Pancreas (tissue), 10 donors: ENCODE measurements at regions not wholly inside any gene's neighbourhood (a gene's known extent, or its start where the extent isn't known, plus 50 kb on each side); places are given as distances from the start of the nearest gene placed in this dataset.
"Not testable (repeated sequence)": the region's sequence is repeated elsewhere in the genome, so short reads cannot be mapped to it uniquely, and the experiment has no call there.

Source experiments
- ATAC-seq, 4 donors: fragments of 200-7000 bp; cut with Tn5 transposase; one replicate each; pipeline versions ENCODE4 v1.8.0 to v1.9.1; 2020; ENCODE audit warnings: mild to moderate bottlenecking in 4 of 4, moderate library complexity in 4 of 4
- DNase-seq, 6 donors: peaks; one replicate each; pipeline ENCODE4 v3.0.0-alpha.2; 2020
- FAIRE-seq: peaks from 2 replicates; lab custom pipeline; 2012; peaks lifted over from hg19 to GRCh38; lab: Jason Lieb, UNC
- H3K27ac ChIP-seq, 4 donors: fragments of 200-600 bp; sonication (generic); 1 replicate in 3 of 4; 2 replicates in 1 of 4; pipeline versions ENCODE4 v1.5.0 to v1.8.0; 2020
- H3K27me3 ChIP-seq, 4 donors: fragments of 200-600 bp; one replicate each; pipeline ENCODE4 v1.8.0; 2021
- H3K36me3 ChIP-seq, 3 donors: fragments of 200-600 bp; sonication (generic) in 1 of 3; one replicate each; pipeline versions ENCODE4 v1.5.0 to v1.8.0; 2020 to 2021
- H3K4me1 ChIP-seq, 3 donors: fragments of 200-600 bp; one replicate each; pipeline ENCODE4 v1.8.0; 2021
- H3K4me3 ChIP-seq, 4 donors: fragments of 200-600 bp; sonication (generic) in 2 of 4; one replicate each; pipeline versions ENCODE4 v1.5.0 to v1.8.0; 2020 to 2021
- H3K9me3 ChIP-seq, 4 donors: fragments of 200-600 bp; one replicate each; pipeline ENCODE4 v1.8.0; 2021
- WGBS, 2 donors: extraction: QIAGEN DNeasy Blood & Tissue Kit; methylation state at CpG; one replicate each; pipeline ENCODE4 v1.1.7; 2013; 5-methylcytosine and 5-hydroxymethylcytosine counted together
- intact Hi-C, 3 donors: fragments of 100-400 bp; cut with DNase I; formaldehyde crosslinking; loops; one replicate each; pipeline versions ENCODE4 v1.11.1 to v1.14.2; 2022
- TF ChIP-seq, protein P1 (sequence below), 4 donors: fragments of 200-600 bp; sonication (generic) in 3 of 4; IDR thresholded peaks; one replicate each; pipeline versions ENCODE4 v1.5.0 to v1.8.0; 2021; ENCODE audit warnings: antibody characterized with exemption in 4 of 4
- donor health status: healthy with polysubstance abuse.
- donor health status: DM: no; HTN: no; CAD: no; lungs with moderate emphysema.
- donor health status: DM: no; HTN: no; CAD: no.
- donor health status: control.
- donor health status: control.
- donor health status: Bipolar disorder and iron deficiency.
- donor health status: DM: yes; HTN: yes; CAD: no.
- donor health status: DM: no; HTN: no; CAD: no.
- donor health status: DM: no; HTN: no; CAD: no.
- donor health status: DM: yes; HTN: yes; CAD: no.

DNA sequence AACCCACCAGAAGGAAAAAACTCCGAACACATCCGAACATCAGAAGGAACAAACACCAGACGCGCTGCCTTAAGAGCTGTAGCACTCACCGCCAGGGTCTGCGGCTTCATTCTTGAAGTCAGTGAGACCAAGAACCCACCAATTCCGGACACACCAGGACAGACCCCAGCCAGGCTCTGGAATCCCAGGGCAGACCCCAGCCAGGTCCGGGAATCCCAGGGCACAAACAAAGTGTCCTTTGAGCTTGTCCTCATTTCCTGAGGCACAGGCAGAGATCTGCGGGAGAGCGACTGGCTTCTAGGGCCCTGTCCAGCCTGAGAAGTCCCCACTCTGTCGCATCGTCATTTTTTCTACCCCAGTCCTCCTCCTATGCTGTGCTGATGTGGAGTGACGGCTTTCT lies 461.1 kb downstream of the ACTL7B start:
- 93 to 97% methylated on average over 13 of the region's 13 CpGs for WGBS, 2 donors
- H3K4me1 ChIP-seq, result peaks cover 0 to 4% (median 0%) of the 10 kb centered on the region in 3 donors
- FAIRE-seq, result no peak

DNA sequence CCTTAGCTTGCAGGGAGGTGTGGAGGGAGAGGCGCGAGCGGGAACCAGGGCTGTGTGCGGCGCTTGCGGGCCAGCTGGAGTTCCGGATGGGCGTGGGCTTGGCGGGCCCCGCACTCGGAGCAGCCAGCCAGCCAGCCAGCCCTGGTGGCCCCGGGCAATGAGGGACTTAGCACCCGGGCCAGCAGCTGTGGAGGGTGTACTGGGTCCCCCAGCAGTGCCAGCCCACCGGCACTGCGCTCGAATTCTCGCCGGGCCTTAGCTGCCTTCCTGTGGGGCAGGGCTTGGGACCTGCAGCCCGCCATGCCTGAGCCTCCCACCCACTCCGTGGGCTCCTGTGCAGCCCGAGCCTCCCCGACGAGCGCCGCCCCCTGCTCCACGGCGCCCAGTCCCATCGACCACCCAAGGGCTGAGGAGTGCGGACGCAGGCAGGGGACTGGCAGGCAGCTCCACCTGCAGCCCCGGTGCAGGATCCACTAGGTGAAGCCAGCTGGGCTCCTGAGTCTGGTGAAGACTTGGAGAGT lies 462.2 kb downstream of the ACTL7B start:
- H3K4me1 ChIP-seq, intact Hi-C loops: not testable (repeated sequence)
- DNase-seq, result peak in 1 of 6 donors; percentile 33

More for the DNA sequence above, 461.1 kb downstream of the ACTL7B start:
- intact Hi-C loops, result no loop called here
- Histone ChIP-seq H3K4me3 (no peak overlapping the region), H3K9me3 (no peaks in the 10 kb centered on the region), H3K36me3 (no peaks in the 10 kb centered on the region), H3K27ac (no peak overlapping the region), H3K27me3 (no peaks in the 10 kb centered on the region)
- DNase-seq (peak in 1 of 6 donors; percentile 13), ATAC-seq (no peak)
- TF ChIP-seq, protein P1, sequence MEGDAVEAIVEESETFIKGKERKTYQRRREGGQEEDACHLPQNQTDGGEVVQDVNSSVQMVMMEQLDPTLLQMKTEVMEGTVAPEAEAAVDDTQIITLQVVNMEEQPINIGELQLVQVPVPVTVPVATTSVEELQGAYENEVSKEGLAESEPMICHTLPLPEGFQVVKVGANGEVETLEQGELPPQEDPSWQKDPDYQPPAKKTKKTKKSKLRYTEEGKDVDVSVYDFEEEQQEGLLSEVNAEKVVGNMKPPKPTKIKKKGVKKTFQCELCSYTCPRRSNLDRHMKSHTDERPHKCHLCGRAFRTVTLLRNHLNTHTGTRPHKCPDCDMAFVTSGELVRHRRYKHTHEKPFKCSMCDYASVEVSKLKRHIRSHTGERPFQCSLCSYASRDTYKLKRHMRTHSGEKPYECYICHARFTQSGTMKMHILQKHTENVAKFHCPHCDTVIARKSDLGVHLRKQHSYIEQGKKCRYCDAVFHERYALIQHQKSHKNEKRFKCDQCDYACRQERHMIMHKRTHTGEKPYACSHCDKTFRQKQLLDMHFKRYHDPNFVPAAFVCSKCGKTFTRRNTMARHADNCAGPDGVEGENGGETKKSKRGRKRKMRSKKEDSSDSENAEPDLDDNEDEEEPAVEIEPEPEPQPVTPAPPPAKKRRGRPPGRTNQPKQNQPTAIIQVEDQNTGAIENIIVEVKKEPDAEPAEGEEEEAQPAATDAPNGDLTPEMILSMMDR (IDR thresholded peaks at IDR 0.05), result no peak

DNA sequence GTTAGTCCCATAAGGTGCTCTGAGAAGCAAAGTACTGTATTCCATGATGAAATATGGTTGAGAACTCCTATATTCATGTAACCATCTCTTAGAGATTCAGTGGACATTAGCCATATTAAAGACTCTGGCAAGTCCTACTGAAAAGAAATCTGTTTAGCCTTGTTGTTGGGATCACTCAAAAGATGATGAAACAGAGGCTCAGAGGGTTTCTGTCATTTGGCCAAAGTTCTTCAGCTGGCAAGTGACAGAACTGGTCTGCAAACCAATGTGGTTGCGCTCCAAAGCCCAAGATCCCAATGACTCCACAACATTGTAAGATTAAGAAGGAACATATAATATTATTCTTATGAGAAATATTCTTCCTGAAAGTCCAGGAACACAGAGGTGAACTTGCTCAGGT lies 462.9 kb downstream of the ACTL7B start:
- Histone ChIP-seq H3K4me1 (peaks cover 0 to 4% (median 0%) of the 10 kb centered on the region in 3 donors), H3K27me3 (no peaks in the 10 kb centered on the region), H3K36me3 (no peaks in the 10 kb centered on the region), H3K4me3 (no peak overlapping the region), H3K27ac (no peak overlapping the region), H3K9me3 (no peaks in the 10 kb centered on the region)
- intact Hi-C loops, result no loop called here
- DNase-seq, result no peak
- no peak for FAIRE-seq
- TF ChIP-seq, protein P1 (IDR thresholded peaks at IDR 0.05), result no peak
- WGBS, 2 donors, result 96 to 97% methylated on average over 1 of the region's 1 CpG
- ATAC-seq, result no peak

More for the DNA sequence above, 462.2 kb downstream of the ACTL7B start:
- not testable (repeated sequence) for H3K27ac ChIP-seq, ATAC-seq, FAIRE-seq, H3K27me3 ChIP-seq, H3K4me3 ChIP-seq, H3K36me3 ChIP-seq, H3K9me3 ChIP-seq
- 94 to 97% methylated on average over 25 to 31 of the region's 31 CpGs for WGBS, 2 donors

DNA sequence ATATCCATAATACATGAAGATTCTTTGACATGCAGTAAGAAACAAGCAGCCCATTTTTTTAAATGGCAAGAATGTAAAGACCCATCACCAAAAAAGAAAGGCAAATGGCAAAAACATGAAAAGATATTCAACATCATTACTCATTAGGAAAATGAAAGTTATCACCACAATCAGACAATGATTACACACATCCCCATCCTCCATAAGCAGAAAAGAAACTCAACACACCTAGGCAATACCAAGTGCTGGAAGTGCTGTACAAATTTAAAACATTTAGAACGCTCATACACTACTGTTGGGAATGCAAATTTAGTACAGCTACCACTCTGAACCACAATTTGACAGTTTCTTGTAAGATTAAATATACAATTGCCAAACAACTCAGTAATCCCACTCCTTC lies 466.7 kb downstream of the ACTL7B start:
- Histone ChIP-seq H3K36me3 (no peaks in the 10 kb centered on the region), H3K9me3 (no peaks in the 10 kb centered on the region), H3K27ac (no peak overlapping the region), H3K27me3 (no peaks in the 10 kb centered on the region), H3K4me1 (no peaks in the 10 kb centered on the region), H3K4me3 (no peak overlapping the region)
- TF ChIP-seq, protein P1 (IDR thresholded peaks at IDR 0.05), result no peak
- FAIRE-seq (no peak), DNase-seq (no peak), ATAC-seq (no peak)
- intact Hi-C loops, result no loop called here
- 69 to 77% methylated on average over 1 of the region's 1 CpG for WGBS, 2 donors

DNA sequence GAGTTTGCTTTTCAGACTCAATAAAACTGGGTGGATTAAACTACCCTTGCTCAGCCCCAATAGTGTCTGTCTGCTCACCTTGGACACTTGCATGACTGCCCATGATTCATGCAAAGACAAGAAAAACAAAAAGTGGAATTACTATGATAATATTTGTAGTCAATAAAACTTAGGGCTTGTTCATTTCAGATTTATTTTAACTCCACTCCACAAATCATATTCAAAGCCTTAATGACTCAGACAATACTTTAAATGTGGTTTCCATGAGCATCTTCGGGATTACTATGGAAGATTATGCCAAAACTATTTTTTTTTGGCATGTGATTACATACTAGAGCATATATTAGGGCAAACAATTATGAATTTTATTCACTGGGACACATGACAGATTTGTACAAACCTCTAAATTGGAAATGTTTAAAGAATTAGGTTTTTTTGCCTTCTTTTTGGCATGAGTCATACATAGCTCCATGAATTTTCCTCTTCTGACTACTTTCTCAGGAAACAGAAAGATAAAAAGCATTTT lies 468.9 kb downstream of the ACTL7B start:
- Histone ChIP-seq H3K27me3 (no peaks in the 10 kb centered on the region), H3K4me3 (no peak overlapping the region), H3K36me3 (no peaks in the 10 kb centered on the region), H3K9me3 (no peaks in the 10 kb centered on the region), H3K4me1 (no peaks in the 10 kb centered on the region), H3K27ac (no peak overlapping the region)
- WGBS, 2 donors, result 86% methylated on average over 1 of the region's 1 CpG
- TF ChIP-seq, protein P1 (IDR thresholded peaks at IDR 0.05), result no peak
- FAIRE-seq (peak; percentile 5), DNase-seq (no peak), ATAC-seq (no peak)
- intact Hi-C loops, result no loop called here
